C1 segment of cervical spinal cord (tissue), 14 donors: ENCODE measurements at regions not wholly inside any gene's neighbourhood (a gene's known extent, or its start where the extent isn't known, plus 50 kb on each side); places are given as distances from the start of the nearest gene placed in this dataset.

Experiments used
- DNase-seq, 14 donors: peaks; one replicate each; lab custom pipeline; 2025; lab: John Stamatoyannopoulos, UW

DNA sequence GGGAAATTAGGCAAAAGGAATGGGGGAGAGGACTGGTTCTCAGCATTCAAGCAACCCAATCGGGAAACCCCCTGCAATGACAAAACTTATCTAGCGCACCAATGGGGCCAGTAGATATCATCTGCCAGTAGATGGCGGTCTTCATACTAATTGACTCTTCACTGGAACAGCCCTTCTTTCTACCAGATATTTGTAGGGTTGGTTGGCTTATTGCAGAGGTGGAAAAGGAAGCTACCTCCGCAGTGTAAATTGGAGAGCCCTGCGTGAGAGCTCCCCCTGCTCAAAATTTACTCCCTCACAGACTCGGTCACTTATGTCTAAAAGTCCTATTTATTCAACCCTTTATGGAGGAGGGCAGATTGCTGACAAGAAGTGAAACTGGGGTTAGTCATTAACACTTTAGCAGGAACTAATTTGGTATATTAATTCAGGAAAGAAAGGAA, 166.1 kb upstream of the CCND2 start:
- DNase-seq, result peak in 2 of 14 donors; percentile 4 to 7

GRCh38 chr12:4106621-4107020, 166.9 kb upstream of the CCND2 start:
- DNase-seq, result no peak

DNA sequence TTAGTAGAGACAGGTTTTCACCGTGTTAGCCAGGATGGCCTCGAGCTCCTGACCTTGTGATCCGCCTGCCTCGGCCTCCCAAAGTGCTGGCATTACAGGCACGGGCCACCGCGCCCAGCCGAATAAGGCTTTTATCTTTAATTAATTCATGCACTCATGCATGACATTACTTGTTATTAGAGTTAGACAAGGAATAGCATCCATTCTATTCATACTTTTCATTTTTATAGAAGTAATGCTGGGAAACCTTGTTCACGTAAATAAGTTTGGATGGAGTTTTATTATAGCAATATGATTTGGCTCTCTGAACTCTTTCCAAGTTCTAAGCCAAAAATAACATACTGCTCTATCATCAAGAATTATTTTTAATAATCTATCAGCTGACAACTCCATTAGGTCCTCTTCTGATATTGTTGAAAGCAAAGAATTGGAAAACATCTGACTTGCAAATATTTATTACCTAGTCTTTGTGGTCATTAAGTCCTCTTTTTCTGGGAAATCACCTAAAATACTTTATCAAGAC, 168.8 kb upstream of the CCND2 start:
- no peak for DNase-seq

- DNase-seq, result no peak
Observed at GRCh38 chr12:4099276-4099675, 174.3 kb upstream of the CCND2 start.

DNA sequence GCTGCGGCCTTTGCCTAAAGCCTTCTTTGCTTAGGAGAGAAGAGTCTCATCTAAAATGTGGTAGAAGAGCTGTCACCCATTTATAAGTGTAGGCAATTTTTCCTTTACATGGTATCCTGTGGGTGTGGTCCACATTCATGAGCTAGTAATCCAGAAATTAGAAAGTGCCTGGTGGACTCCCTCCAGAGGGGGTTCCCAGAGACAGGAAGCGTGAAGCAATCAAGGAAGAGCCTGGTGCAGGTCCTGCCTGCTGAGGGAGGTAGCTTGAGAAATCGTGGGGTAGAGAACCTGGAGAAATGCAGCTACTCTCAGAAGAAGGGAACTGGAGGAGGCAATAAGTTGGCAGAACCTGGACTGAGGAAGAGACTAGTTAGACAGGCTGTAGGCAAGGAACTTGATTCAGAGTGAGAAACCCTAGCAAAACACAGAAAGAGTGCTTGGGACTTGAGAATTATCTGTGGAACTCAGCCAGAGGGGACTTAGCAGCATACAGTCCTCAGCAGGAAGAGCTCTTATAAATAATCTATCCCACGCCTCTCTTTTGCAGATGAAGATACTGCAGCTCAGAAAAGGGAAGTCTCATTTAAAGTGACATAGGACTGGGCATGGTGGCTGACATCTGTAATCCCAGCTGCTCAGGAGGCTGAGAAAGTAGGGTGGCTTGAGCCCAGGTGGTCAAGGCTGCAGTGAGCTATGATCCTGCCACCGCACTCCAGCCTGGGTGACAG, 182.4 kb upstream of the CCND2 start:
- DNase-seq, result no peak

DNA sequence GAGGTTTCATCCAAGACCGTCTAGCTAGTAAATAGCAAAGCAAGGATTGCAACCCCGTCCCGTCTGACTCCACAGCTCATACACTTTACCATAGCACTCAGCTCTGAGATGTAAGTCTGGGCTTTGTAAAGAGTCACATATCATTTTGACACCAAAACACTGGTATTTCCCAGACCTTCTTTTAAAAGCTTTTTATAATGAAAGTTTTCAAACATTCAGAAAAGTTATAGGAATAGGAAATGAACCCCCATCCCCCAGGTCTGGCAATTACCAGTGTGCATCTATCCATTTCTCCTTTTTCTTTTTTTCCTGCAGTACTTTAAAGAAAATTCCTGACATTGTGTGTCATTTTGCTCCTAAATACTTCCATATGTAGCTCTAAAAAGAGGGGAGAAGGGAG, 183.6 kb upstream of the CCND2 start:
- DNase-seq, result no peak

GRCh38 chr12:4089121-4089606, 184.4 kb upstream of the CCND2 start:
- no peak for DNase-seq

DNA sequence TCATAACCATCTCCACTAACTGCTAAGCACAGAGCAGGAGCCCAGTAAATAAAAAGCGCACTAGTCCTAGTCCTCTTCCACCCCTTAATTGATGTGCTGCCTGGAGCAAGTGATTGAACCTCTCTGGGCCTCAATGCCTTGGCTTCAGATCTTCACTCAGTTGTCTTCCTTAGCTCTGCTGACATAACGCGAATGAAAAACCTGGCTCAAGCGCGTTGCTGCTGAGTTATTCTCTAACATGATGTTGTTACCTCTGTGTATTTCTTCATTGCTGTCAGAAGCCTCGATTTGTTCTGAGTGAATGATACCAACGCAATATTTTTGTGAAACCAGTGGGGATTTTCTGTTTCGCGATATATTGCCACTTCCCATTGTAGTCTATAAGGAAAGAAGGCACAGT, 185.1 kb upstream of the CCND2 start:
- DNase-seq, result no peak

DNA sequence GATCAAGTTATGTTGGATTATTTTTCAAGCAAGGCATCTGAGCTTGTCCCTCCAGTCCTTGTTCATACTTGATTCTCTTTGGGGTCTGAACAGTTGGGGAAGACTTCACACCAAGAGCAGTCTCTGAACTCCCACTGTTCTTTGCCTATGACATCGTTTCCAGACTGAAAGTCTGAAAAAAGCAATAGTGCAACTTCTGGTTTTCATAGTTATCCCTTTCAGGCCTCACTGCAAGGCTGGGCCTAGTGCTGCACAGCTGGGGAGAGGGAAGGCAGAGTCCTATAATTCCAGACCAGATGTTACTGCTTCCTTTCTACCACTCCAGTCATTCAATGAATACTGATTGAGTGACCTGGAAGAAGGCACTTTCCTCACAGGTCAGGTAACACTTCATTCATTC, 187.1 kb upstream of the CCND2 start:
- no peak for DNase-seq

- peak in 2 of 14 donors; percentile 1 to 34 for DNase-seq
Observed at GRCh38 chr12:4084573-4084972, 189.0 kb upstream of the CCND2 start.

DNA sequence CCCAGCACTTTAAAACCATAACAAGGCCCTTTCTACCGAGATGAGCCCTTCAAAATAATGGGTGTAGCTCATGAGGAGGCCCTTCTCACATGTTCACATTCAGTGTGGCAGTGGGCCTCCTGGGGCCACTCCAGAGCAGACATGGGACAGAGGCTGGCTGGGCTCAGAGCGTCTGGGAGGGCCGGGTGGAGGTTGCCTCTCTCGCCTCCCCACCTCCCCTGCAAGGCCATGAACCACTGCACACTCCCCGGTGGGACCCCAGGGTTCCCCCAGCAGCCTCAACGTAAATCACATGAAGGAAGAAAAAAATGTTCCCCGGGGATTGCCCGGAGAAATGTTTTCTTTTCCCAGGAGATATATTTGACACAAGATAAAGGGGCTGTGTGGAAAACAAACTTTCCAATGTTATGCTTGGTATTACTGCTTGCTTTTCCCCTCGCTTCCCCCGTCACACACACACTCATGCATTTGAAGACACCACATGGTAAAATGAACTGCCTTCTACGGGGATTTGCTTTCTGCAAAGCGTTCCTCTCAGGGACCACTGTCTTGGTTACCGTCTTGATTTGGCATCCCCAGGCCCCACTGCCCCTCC, 190.7 kb upstream of the CCND2 start:
- DNase-seq, result no peak

DNA sequence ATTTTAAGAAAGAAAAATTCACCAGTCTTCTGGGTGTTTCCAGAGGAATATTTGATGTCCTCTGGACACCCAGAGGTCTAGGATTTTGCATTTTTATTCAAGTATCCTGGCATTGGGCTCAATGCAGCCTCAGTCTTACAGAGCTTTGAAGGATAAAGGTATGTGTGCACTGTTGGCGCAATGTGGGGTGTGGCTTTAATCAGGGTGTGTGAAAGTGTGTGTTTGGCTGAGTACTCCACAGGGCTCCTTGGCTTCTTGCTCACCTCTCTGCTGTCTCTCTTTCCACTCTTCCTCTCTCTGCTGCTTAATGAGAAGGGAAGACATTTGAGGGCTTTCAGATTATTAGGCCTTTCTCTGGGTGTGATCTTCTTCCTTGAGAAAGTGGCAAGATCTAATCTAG, 193.3 kb upstream of the CCND2 start:
- DNase-seq, result no peak

DNA sequence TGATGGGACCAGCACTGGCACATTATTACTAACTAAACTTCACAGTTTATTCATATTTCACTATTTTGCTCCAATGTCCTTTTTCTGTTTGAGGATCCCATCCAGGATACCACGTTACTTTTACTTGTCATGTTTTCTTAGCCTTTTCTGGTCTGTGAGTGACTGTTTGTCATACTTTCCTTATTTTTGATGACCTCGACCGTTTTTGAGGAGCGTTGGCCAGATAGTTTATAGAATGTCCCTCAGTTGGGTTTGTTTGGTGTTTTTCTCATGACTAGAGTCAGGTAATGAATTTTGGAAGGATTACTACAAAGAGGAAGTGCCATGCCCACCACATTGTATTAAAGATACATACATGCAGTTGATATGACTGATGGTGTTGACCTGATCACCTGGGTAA, 199.4 kb upstream of the CCND2 start:
- no peak for DNase-seq

- DNase-seq, result no peak
Observed at GRCh38 chr12:4069670-4070010, 196.4 kb upstream of the PARP11 start.

DNA sequence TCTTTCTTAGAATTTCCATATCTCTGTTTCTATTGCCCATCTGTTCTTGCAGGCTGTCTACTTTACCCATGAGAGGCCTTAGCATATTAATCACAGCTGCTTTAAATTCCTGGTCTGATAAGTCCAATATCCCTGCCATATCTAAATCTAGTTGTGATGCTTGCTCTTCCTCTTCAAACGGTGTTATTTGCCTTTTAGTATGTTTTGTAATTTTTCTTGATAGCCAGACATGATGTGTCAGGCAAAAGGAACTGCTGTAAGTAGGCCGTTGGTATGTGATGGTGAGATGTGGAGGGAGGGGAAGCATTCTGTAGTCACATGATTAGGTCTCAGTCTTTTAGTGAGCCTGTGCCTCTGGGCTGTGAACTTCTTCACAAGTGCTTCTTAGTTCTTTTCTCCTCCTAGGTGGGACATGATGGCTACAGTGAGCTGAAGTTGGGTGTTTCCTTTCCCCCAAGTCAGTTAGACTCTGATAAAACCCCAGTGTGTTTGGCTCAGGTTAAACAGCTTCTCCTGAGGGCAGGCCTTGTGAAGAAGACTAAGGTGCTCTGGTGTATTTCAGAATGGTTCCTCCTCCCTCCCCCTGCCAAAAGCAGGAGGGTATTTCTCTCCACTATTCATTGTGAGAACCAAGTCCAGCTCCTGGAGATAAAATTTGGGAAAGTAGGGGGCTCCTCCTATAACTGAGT, 195.9 kb upstream of the PARP11 start:
- DNase-seq, result no peak

- DNase-seq, result no peak
Observed at GRCh38 chr12:4064008-4064407, 190.8 kb upstream of the PARP11 start.

- DNase-seq, result no peak
Observed at GRCh38 chr12:4059898-4060568, 186.8 kb upstream of the PARP11 start.

DNA sequence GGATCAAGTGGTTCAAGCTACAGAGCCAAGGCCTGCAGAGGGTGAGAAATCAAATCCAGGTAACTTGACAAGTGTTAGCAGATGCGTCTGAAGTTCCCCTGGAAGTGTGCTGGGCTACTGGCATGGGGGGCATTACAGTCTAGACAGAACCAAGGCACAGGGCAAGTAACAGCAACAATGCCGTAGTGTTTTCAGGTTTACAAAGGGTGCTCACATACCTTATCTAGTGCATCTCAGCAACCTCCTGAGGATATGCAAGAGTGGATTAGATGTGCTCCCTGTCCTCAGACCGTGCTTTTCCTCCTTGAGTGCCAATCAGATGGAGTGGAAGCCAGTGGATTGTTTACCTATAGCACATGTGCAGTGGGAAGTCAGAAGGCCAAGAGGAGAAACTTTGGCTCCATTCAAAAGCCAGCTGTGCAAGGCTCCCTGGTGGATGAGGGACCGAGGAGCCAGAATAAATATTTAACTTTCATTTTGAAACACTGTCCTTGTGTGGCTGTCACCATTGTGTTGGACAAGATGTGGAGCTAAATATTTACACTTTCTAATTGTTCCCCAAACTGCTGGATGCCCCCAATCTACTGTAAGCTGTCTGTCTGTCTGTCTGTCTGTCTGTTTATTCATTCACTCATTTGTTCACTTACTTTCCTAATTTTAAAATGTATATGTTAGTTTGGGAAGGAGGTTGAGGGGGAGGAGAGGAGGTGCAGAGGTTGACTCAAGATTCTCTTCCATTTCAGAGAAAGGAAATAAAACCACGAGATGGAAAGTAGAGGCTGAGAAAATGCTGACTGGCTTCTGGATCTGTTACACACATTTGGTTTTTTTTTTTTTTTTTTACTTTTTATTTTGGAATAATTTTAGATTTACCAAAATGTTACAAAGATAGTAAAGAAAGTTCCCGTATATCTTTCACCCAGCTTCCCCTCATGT, 184.0 kb upstream of the PARP11 start:
- DNase-seq, result no peak

GRCh38 chr12:4054630-4055029, 181.4 kb upstream of the PARP11 start:
- DNase-seq, result no peak

DNA sequence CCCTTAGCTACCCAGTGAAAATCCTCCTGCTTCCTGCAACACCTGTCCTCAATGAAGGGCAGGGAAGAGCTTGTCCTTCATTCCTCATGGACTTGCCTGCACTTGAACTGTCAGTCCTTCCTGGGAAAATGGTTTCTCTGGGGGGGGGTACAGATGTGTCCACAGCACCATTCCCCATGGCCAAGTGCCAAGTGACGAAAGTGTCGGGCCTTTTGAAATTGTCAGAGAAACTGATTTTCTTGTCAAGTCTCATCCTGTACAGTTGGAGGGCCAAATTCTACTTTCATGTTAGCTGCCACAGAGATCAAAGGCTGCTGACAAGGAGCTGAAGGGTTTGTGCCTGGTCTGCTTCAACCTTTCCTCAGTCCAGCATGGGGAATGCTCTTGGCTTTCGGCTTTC, 179.5 kb upstream of the PARP11 start:
- no peak for DNase-seq

DNA sequence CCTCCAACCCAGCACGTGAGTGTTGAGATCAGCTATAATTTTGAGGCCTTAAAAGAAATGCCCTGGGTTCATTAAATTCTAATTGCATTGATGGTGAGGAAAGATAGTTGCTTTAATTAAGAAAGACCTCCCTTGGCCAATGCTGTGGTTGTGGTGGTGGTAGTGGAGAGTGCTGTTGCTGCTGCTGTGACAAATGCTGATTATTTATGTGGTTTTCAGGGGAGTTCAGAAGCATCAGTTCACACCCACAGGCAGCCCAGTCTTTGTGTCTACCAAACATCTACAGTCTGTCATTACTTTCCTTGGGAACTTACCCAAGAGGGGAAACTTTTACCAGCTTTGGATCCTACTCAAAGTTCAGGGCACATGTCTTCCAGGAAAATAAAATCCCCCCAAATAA, 178.4 kb upstream of the PARP11 start:
- DNase-seq, result no peak
